HG03066 (cell line): ENCODE measurements at regions not wholly inside any gene's neighbourhood (a gene's known extent, or its start where the extent isn't known, plus 50 kb on each side); places are given as distances from the start of the nearest gene placed in this dataset.

ENCODE experiments used
- ATAC-seq: cut with Tn5 transposase; IDR thresholded peaks from one replicate; pipeline ENCODE4 v1.9.1; 2021; ENCODE audit warnings: low read depth; ENCODE audit not compliant: unreplicated experiment

DNA sequence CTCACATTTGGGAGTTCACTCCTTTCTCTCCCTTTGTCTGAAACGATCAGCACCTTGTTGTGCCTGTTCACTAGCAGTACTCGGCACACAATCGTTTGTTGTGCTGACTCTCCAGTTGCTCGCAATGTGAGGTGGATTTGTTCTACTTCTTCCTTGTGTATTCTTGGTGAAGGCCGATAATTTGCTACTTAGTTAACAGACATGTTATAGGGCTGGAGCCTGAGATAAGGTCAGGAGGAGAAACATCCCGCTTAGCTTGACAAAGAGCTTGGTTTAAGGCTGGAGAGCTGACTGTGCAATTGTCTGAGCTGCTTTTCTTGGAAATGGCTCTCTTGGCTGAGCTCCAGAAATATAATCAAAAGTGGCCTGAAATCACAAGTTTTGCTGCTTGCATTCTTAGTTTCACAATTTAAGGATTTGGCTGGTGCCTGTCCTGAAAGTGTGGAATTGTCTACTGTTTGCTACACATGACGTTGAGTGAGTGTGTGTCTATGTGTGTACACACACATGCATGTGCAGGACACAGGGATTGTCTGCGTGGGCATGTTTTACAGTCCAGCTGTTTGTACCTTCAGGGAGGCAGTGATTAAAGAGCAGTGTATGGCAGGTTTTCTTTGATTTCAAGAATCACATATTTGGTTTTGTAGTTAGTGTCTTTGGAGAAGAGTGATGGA is 77.7 kb downstream of the ARF6 start:
- peak; percentile 10 for ATAC-seq

DNA sequence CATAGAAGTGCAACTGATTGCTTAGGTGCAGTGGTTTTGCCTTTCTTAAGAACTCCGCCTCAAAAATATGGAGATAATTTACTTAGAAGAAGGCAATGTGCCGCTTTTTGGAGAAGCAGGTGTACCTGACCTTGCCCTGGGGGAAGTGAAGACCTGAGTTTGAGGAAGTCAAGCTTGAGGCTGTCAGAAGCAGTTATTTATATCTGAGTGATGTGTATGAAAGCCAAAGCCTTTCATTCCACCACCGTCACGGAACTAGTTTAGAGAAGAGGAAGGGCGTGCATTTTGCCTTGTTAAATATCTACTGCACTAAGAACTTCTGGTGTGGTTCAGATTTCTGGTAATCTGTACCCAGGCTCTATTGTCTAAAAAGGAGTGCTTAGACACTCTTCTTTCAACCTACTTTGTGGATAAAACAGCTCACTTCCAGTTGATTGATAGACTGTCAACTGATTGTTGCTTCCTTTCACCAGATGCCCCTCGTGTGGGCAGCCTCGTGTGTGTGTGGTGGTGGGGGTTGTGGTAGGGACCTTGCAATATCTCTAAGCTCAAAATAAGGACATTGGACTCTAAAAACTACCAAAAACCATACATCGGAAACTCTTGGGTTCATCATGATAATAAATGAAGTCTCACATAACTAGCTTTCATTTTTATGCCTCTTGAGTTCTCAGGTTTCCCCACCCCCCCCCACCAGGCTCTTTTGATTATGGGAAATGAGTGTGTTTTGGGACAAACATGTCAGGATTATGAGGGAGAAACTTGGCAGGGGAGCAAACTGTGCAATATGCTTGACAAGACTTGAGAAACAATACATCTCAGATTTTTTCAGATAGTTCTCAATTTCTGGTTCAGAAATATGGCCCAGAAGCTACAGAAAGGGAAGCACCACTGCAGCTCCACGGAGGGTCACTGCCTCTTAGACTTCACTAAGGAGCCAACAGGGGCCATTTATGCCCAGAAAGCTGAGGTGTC is 78.6 kb downstream of the ARF6 start:
- ATAC-seq, result peak; percentile 94

DNA sequence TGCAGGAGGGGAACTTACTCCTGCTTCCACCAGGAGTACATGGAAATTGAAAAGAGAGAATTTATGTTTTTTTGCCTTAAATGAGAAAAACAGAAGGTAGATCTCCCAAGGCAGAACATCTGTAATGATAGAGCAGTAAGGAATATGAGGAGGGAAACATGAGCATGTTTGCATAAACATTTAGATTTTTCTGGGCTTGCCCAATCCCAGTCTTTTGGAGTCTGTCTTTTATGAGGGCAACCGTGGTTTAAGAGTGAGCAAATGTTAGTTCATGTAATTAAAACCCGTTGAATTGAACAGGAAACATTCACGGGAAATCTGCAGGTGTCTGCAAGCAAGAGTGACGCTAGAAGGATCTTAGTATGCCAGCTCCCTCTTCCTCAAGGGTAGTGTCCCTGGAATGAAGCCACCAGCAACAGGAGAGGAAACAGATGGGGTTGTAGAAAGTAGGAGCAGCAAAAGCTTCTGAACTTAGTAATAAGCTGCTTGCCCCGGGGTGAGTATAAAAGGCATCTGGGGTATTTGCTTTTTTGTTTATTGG is 79.3 kb downstream of the ARF6 start:
- ATAC-seq, result no peak

GRCh38 chr14:49972823-49973222 is 79.9 kb downstream of the ARF6 start:
- no peak for ATAC-seq

DNA sequence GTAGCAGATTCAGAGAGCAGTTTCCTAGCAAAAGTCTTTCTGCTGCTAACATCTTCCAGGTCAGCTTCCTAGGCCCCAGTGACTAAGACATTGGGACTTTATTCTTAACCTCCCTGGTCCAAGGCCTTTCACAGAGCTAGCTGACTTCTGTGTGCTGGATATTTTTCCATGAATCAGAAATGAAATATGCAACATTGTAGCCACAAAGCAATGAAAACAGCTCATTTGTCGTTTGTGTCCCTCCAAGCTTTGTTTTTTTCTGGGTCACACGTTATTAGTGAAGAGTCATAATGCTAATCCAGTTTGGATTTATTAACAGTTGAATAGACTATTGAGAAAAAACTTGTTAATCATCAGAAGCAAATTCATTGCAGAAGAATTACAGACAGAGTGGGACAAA is 82.4 kb downstream of the ARF6 start:
- ATAC-seq, result no peak

DNA sequence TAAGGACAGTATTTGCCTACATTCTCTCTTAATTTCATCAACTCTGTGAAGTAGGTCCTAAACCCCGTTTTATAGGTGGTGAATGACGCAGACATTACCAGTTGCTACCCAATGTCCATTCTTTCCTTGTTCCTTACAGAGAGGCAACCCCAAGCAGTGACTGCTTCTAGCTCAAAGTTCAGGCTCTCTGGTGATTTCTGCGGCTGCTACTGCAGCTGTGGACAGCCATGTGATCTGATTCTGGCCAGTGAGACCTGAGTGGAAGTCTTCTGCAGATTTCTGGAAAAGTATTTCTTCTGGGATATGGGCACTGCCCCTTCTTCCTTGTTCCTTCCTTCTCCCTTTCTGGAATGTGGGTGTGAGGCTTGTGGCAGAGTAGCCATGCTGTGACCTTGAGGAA is 82.9 kb downstream of the ARF6 start:
- no peak for ATAC-seq

DNA sequence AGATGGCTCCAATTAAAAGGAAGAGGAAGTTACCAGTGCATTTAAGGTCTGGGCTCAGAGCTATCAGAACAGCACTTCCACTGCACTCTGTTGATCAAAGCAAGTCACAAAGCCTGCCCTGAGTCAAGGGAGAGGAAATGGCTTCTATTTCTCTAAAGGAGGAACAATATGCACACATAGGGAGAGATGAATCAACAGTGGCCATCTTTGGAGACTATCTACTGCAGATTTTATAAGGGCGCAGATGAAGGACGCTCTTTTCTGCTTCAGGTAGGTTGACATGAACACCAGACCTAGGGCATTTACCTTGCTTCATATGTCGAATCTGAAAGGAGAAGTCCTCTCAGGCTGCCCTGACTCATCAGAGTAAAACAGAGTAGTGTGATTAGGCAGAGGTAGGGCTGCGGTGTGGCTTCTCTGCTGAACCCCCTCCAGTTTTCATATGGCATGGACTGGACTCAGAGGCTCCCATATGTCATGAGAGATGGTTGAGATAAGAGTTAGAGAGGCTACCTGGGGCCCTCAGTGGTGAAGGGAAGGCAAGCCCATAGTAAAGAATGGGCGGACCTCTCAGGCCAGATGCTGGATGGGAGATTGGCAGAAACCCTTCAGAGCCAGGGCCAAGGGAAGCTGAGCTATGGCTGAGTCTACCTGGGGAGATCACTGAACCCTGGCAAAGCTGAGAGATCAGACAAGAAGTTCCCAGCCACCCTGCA is 84.4 kb downstream of the ARF6 start:
- peak; percentile 85 for ATAC-seq

GRCh38 chr14:49980027-49980426 is 87.1 kb downstream of the ARF6 start:
- no peak for ATAC-seq

- no peak for ATAC-seq
Measured at GRCh38 chr14:49982082-49982481, 89.2 kb downstream of the ARF6 start.

DNA sequence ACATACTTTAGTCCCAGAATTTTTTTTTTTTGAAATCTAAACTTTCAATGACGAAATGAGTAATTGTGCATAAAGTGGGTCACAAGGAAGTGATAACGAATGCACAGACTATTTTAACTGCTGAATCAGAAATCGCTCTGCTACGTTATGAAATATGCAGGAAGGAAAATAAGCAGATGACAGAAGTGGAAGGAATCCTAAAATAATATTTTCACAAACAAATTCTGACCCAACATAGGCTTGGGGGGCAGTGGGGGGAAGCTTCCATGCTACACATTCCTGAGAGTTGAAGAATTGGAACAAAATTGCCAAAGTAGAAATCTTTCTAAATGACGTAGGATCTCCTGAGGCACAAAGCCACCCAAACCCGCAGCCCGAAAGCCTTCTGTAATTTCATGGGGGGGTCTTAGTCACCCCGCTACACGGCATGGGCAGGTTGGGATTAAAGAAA is 89.6 kb downstream of the ARF6 start:
- no peak for ATAC-seq

DNA sequence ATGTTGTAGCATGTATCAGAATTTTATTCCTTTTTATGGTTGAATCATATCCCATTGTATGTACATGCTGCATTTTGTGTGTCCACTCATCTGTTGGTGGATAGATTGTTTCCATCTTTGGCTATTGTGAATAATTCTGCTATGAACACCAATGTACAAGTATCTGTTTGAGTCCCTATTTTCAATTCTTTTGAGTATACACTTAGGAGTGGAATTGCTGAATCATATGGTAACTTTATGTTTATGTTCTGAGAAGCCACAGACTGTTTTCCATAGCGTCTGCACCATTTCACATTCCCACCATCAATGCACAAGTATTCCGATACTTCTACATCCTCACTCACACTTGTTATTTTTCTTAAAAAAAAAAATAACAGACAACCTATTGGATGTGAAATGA is 91.5 kb downstream of the ARF6 start:
- no peak for ATAC-seq

DNA sequence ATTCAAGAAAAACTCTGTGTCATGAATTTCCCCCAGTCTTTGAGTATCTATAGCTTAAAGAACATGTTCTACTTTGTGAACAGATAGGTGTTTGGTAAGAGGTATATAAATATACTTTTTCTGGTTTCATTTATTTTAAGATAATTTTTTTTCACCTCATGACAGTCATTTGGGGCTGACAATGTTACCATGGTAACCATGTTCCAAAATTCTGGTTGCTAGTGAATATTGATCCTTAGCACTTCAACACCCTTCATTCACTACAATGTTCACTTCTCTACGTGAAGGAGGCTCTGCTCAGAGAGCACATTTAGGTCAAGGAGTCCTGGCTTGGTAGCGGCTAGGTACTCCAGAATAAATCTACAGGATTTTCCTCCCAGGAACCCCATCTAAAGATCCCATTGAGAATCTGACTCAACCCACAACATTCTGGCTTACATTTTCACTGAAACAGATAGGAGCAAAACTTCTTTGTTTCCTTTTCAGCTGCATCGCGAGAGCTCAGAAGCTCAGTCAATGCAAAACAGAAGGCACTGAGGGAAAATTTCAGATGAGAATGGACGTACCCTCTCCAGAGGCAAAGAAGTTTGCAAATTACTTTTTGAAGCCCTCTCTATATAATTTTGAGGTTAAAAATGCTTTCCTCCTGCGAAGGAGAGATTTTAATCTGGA is 93.6 kb downstream of the ARF6 start:
- no peak for ATAC-seq

- ATAC-seq, result no peak
Measured at GRCh38 chr14:49988080-49988990, 95.5 kb downstream of the ARF6 start.

DNA sequence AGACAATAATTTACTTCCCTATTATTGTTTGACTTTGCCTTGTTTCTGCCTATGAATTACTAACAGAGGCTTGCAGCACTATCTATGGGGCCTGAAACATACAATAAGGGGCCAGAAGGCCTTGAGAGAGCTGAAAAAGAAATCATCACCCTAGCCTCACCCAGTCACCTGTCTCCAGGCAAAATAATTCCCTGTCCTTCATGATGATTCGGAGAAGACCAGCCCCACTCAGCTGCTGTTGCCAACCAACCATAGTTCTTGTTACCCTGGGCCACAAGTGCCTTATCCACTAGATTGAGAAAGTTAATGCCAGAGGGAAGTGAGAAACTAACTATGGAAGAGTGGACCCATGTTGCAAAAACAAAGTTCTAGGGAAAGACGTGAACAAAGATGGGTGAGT is 97.1 kb downstream of the ARF6 start:
- ATAC-seq, result no peak

- no peak for ATAC-seq
Measured at GRCh38 chr14:49991491-49991890, 98.6 kb downstream of the ARF6 start.

DNA sequence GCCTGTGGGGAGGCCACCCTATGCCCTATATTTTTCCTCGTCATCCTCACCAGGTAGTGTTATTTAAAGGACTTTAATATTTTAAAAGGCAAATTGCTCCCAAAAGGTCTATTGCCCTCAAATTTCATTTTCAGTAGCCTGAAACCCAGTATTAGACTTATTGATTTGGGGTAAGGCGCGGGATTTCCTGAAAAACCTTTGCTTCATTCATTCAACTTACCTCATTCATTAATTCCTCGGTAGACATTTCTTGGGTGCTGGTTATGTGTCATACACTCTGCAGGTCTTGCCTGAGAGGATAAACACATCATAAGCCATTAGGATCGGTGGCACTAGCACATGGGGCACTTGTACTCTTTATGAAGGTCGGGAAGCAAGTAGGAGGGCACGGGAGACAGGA is 99.2 kb downstream of the ARF6 start:
- no peak for ATAC-seq

- ATAC-seq, result no peak
Measured at GRCh38 chr14:49992448-49992847, 99.6 kb downstream of the ARF6 start.

GRCh38 chr14:49992901-49993339 is 100.0 kb downstream of the ARF6 start:
- peak; percentile 80 for ATAC-seq

DNA sequence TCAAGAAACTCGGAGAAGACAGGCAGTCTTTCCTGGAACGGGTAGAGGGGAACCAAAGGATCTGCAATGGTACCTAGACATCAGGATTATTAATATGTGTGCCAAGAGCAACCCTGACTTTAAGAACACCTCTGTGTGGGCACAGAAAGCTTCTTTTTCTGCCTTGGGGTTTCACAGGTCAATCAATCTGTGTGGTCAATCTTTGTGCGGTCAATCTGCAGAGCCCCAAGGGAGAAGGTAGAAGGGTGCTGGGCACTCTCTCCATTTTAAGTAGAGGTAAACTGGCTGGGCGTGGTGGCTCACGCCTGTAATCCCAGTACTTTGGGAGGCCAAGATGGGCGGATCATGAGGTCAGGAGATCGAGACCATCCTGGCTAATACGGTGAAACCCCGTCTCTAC is 100.7 kb downstream of the ARF6 start:
- no peak for ATAC-seq
